ENCODE measurements at regions not wholly inside any gene's neighbourhood (a gene's known extent, or its start where the extent isn't known, plus 50 kb on each side); places are given as distances from the start of the nearest gene placed in this dataset.

GRCh38 chr7:17014686-17015085 lies 132.9 kb upstream of the AGR3 start:
- TF ChIP-seq, protein P1, sequence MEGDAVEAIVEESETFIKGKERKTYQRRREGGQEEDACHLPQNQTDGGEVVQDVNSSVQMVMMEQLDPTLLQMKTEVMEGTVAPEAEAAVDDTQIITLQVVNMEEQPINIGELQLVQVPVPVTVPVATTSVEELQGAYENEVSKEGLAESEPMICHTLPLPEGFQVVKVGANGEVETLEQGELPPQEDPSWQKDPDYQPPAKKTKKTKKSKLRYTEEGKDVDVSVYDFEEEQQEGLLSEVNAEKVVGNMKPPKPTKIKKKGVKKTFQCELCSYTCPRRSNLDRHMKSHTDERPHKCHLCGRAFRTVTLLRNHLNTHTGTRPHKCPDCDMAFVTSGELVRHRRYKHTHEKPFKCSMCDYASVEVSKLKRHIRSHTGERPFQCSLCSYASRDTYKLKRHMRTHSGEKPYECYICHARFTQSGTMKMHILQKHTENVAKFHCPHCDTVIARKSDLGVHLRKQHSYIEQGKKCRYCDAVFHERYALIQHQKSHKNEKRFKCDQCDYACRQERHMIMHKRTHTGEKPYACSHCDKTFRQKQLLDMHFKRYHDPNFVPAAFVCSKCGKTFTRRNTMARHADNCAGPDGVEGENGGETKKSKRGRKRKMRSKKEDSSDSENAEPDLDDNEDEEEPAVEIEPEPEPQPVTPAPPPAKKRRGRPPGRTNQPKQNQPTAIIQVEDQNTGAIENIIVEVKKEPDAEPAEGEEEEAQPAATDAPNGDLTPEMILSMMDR (IDR thresholded peaks at IDR 0.05), result no peak
- TF ChIP-seq POLR2A (IDR thresholded peaks at IDR 0.05) (no peak), EP300 (IDR thresholded peaks at IDR 0.05) (no peak)
